Breast epithelium (tissue), 4 donors: ENCODE measurements at regions not wholly inside any gene's neighbourhood (a gene's known extent, or its start where the extent isn't known, plus 50 kb on each side); places are given as distances from the start of the nearest gene placed in this dataset.

Experiments
- DNase-seq, 2 donors: peaks; one replicate each; pipeline ENCODE4 v3.0.0-alpha.2; 2019; ENCODE audit warnings: low spot score in 2 of 2
- H3K27ac ChIP-seq, 2 donors: fragments of 200-600 bp; sonication (generic) in 1 of 2; one replicate each; pipeline ENCODE4 v1.5.1; 2016 to 2019; ENCODE audit warnings: mild to moderate bottlenecking in 1 of 2
- H3K27me3 ChIP-seq, 2 donors: fragments of 200-600 bp; sonication (generic) in 1 of 2; one replicate each; pipeline versions ENCODE4 v1.5.1 to v1.6.0; 2017 to 2019; ENCODE audit warnings: control low read depth in 1 of 2, mild to moderate bottlenecking in 1 of 2
- H3K36me3 ChIP-seq: fragments of 200-600 bp; one replicate; pipeline ENCODE4 v1.5.1; 2019
- H3K4me1 ChIP-seq, 2 donors: fragments of 200-600 bp; sonication (generic); one replicate each; pipeline ENCODE4 v1.5.1; 2016 to 2019; ENCODE audit warnings: control low read depth in 1 of 2
- H3K4me3 ChIP-seq, 3 donors: fragments of 200-600 bp; sonication (generic); 1 replicate in 2 of 3; 2 replicates in 1 of 3; pipeline ENCODE4 v1.5.1; 2016 to 2019; ENCODE audit warnings: mild to moderate bottlenecking in 3 of 3, moderate library complexity in 2 of 3
- H3K9me3 ChIP-seq, 2 donors: fragments of 200-600 bp; sonication (generic) in 1 of 2; one replicate each; pipeline ENCODE4 v1.5.1; 2016 to 2019; ENCODE audit warnings: control low read depth in 1 of 2
- POLR2A ChIP-seq: fragments of 450-650 bp; IDR thresholded peaks from one replicate; pipeline ENCODE4 v1.6.1; 2016; ENCODE audit warnings: antibody characterized with exemption, mild to moderate bottlenecking, moderate library complexity
- POLR2AphosphoS5 ChIP-seq, 3 donors: sonication (generic); formaldehyde crosslinking; IDR thresholded peaks; one replicate each; pipeline ENCODE4 v1.6.1; 2017; ENCODE audit warnings: antibody characterized with exemption in 3 of 3
- intact Hi-C: fragments of 100-400 bp; cut with DNase I; formaldehyde crosslinking; loops from one replicate; pipeline ENCODE4 v1.15.1; 2023; ENCODE audit warnings: low total_unique reads
- TF ChIP-seq, protein P1 (sequence below), 3 donors: fragments of 450-650 bp; IDR thresholded peaks; one replicate each; pipeline ENCODE4 v1.5.1; 2016 to 2017; ENCODE audit warnings: antibody characterized with exemption in 3 of 3, mild to moderate bottlenecking in 3 of 3, moderate library complexity in 3 of 3

DNA sequence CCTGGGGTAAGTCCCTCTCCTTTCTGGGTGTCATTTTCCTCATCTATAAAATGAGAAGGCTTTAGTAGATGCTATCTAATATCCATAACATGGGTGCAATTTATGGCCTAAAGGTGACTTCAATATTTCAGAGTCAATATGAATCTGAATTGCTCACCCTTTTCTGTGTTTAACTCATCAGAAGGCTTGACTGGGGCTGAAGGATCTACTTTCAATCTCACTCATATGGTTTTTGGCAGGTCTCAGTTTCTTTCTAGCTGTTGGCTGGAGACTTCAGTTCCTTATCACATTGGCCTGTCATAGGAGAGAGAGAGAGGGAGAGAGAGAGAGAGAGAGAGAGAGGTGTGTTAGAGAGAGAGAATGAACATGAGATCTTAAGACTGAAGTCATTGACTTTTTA, 343.7 kb upstream of the MEX3C start:
- Histone ChIP-seq H3K36me3 (no peaks in the 10 kb centered on the region), H3K27me3 (no peaks in the 10 kb centered on the region), H3K27ac (no peak overlapping the region), H3K9me3 (no peaks in the 10 kb centered on the region), H3K4me1 (no peaks in the 10 kb centered on the region), H3K4me3 (no peak overlapping the region)
- TF ChIP-seq POLR2A (no peak), POLR2AphosphoS5 (IDR thresholded peaks at IDR 0.05) (no peak)
- TF ChIP-seq, protein P1, sequence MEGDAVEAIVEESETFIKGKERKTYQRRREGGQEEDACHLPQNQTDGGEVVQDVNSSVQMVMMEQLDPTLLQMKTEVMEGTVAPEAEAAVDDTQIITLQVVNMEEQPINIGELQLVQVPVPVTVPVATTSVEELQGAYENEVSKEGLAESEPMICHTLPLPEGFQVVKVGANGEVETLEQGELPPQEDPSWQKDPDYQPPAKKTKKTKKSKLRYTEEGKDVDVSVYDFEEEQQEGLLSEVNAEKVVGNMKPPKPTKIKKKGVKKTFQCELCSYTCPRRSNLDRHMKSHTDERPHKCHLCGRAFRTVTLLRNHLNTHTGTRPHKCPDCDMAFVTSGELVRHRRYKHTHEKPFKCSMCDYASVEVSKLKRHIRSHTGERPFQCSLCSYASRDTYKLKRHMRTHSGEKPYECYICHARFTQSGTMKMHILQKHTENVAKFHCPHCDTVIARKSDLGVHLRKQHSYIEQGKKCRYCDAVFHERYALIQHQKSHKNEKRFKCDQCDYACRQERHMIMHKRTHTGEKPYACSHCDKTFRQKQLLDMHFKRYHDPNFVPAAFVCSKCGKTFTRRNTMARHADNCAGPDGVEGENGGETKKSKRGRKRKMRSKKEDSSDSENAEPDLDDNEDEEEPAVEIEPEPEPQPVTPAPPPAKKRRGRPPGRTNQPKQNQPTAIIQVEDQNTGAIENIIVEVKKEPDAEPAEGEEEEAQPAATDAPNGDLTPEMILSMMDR (IDR thresholded peaks at IDR 0.05): no peak
- intact Hi-C loops: no loop called here
- DNase-seq: no peak

DNA sequence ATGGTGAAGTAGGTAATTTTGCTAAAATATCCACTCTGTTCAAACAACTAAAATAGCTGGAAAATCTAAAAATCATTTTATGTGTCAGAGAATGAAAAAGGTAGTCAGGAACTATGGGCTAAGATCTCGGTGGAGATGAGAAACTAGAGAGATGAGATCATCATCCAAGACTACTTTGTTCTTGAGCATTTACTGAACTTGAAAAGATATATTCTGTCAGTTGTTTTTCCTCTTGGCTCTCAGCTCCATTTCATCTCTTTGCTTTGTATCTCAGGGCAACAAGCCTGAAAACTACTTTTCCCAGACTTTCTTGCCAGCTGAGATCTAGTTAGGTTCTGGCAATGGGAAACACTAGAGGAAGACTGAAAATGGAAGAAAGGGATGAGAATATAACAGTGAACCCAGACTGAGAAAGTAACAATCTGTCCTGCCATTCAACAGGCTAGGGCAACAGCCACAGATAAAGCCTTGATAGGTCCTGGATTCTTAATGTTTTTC, 346.2 kb upstream of the MEX3C start:
- H3K36me3 ChIP-seq: no peaks in the 10 kb centered on the region
- intact Hi-C loops: no loop called here

DNA sequence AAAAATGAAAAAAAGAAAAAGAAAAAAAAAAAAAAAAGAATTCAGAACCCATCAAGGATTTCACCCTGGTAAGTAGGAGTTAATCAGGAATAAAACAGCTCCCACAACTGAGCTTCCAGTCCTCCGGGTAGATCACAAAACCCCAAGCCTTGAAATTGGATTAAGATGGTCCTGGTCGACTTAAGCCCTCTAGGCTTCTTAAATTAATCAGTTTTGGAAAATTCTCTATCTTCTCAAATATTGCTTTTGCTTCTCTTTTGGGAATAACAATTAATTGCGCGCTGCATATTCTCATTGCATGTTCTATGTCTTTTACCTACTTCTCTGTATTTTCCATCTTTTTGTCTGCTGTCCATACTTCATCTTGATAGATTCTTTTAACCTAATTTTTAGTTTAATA, 348.0 kb upstream of the MEX3C start:
- DNase-seq: no peak
- intact Hi-C loops: no loop called here
- Histone ChIP-seq H3K36me3 (no peaks in the 10 kb centered on the region), H3K27ac (no peak overlapping the region), H3K4me1 (no peaks in the 10 kb centered on the region), H3K9me3 (no peaks in the 10 kb centered on the region), H3K27me3 (no peaks in the 10 kb centered on the region), H3K4me3 (no peak overlapping the region)
- TF ChIP-seq POLR2AphosphoS5 (IDR thresholded peaks at IDR 0.05): no peak
- TF ChIP-seq, protein P1 (IDR thresholded peaks at IDR 0.05): no peak
- no peak for TF ChIP-seq POLR2A

More for the DNA sequence above, 346.2 kb upstream of the MEX3C start:
- Histone ChIP-seq H3K4me3 (no peak overlapping the region), H3K27ac (no peak overlapping the region), H3K9me3 (no peaks in the 10 kb centered on the region), H3K4me1 (no peaks in the 10 kb centered on the region), H3K27me3 (no peaks in the 10 kb centered on the region)
- DNase-seq: no peak
- TF ChIP-seq POLR2AphosphoS5 (IDR thresholded peaks at IDR 0.05) (no peak), POLR2A (no peak)
- TF ChIP-seq, protein P1 (IDR thresholded peaks at IDR 0.05): no peak

DNA sequence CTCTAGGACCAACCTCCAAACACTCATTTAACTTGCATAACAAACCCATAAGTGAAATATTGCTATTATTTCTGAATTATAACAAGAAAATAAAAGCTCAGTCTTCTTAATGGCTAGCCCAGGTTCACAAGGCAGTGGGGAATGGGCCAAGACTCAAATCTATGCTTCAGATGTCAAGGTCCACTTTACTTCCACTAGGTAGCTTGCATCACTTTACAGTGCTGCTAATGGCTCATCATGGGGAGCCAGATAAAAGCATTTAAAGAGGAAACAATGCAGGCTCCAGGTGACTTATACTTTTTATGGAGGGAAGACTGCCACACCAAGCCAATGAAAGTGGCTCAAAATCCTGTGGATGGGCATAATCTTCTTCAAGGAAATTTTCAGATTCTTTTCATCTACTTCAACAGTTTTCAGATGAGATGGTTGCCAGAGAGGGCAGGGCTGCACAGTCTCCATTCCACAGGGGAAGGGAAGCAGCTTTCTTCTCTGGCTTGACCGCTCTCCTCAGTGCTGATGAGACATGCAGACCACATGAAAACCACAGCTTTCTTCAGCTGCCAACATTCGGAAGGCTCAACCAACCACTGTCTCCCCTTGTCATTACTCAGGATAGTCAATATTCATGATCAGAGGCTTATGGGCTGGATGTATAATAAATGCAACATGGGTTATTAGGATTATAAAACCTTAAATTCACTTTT, 361.9 kb upstream of the MEX3C start:
- no peak overlapping the region for H3K4me3 ChIP-seq
- intact Hi-C loops: no loop called here
- H3K4me1 ChIP-seq: no peaks in the 10 kb centered on the region
- H3K9me3 ChIP-seq: no peaks in the 10 kb centered on the region
- DNase-seq: no peak
- no peaks in the 10 kb centered on the region for H3K36me3 ChIP-seq
- no peaks in the 10 kb centered on the region for H3K27me3 ChIP-seq
- H3K27ac ChIP-seq: no peak overlapping the region
- TF ChIP-seq POLR2AphosphoS5 (IDR thresholded peaks at IDR 0.05) (no peak), POLR2A (no peak)
- TF ChIP-seq, protein P1 (IDR thresholded peaks at IDR 0.05): no peak

DNA sequence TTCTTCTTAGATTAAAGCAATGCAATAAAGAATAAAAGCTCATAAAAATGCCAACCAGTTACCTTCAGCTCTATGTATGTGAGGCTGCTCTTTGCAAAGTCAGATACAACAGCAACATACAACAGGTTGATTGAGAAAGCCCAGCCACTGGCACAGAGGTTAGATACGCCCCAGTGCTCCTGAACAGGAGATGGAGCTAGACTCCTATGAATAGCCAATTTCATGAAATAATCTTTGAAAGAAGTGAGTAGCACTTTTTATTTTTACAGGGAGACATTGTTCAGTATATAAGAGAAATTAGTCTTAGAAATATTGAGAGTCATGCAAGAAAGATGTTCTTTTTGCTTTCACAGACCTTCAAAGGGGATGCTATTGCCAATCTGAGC, 362.4 kb upstream of the MEX3C start:
- DNase-seq: no peak
- TF ChIP-seq POLR2A (no peak), POLR2AphosphoS5 (IDR thresholded peaks at IDR 0.05) (no peak)
- TF ChIP-seq, protein P1 (IDR thresholded peaks at IDR 0.05): no peak
- no peaks in the 10 kb centered on the region for H3K9me3 ChIP-seq

More for the DNA sequence above, 362.4 kb upstream of the MEX3C start:
- H3K4me1 ChIP-seq: no peaks in the 10 kb centered on the region
- intact Hi-C loops: loop anchor here (10.0 kb wide), 1 partner anchor 1505 kb away; no protein-coding TSS in a partner anchor
- no peak overlapping the region for H3K27ac ChIP-seq
- no peaks in the 10 kb centered on the region for H3K27me3 ChIP-seq
- H3K36me3 ChIP-seq: no peaks in the 10 kb centered on the region
- H3K4me3 ChIP-seq: no peak overlapping the region
